Panc1 (cell line): ENCODE measurements at regions not wholly inside any gene's neighbourhood (a gene's known extent, or its start where the extent isn't known, plus 50 kb on each side); places are given as distances from the start of the nearest gene placed in this dataset.

Experiments used
- CTCF ChIP-seq: fragments of 450-650 bp; IDR thresholded peaks from 2 replicates; pipeline ENCODE4 v1.5.1; 2017; ENCODE audit warnings: mild to moderate bottlenecking
- POLR2AphosphoS5 ChIP-seq: IDR thresholded peaks from 2 replicates; pipeline ENCODE4 v1.6.1; 2012; ENCODE audit warnings: mild to moderate bottlenecking, low read depth, low read length, moderate library complexity

- TF ChIP-seq CTCF = no peak
- TF ChIP-seq POLR2AphosphoS5 = no peak
These were observed 103.9 kb upstream of the FAT1 start for GRCh38 chr4:186827534-186827897.
